Islet precursor cell (in vitro differentiated cells): ENCODE measurements at regions not wholly inside any gene's neighbourhood (a gene's known extent, or its start where the extent isn't known, plus 50 kb on each side); places are given as distances from the start of the nearest gene placed in this dataset.
"Not testable (repeated sequence)": the region's sequence is repeated elsewhere in the genome, so short reads cannot be mapped to it uniquely, and the experiment has no call there.

Experiments
- DNase-seq: peaks from one replicate; pipeline ENCODE4 v3.0.0-alpha.2; 2018

- DNase-seq, result no peak
Observed at GRCh38 chr1:165147799-165148198, 208.7 kb downstream of the LMX1A start.

- DNase-seq, result peak; percentile 87
Observed at GRCh38 chr1:165144757-165145397, 211.6 kb downstream of the LMX1A start.

GRCh38 chr1:165143437-165144065 is 213.0 kb downstream of the LMX1A start:
- no peak for DNase-seq

GRCh38 chr1:165138960-165139359 is 217.6 kb downstream of the LMX1A start:
- no peak for DNase-seq

- DNase-seq, result peak; percentile 68
Observed at GRCh38 chr1:165137551-165138316, 218.8 kb downstream of the LMX1A start.

- no peak for DNase-seq
Observed at GRCh38 chr1:165134431-165134830, 222.1 kb downstream of the LMX1A start.

GRCh38 chr1:165129568-165130164 is 226.8 kb downstream of the LMX1A start:
- DNase-seq, result peak; percentile 93

GRCh38 chr1:165124772-165125171 is 231.7 kb downstream of the LMX1A start:
- no peak for DNase-seq

- no peak for DNase-seq
Observed at GRCh38 chr1:165119086-165119485, 237.4 kb downstream of the LMX1A start.

GRCh38 chr1:165117482-165117881 is 239.0 kb downstream of the LMX1A start:
- peak; percentile 67 for DNase-seq

- DNase-seq, result peak; percentile 53
Observed at GRCh38 chr1:165116732-165117131, 239.8 kb downstream of the LMX1A start.

- no peak for DNase-seq
Observed at GRCh38 chr1:165116171-165116570, 240.3 kb downstream of the LMX1A start.

GRCh38 chr1:165114889-165115285 is 241.6 kb downstream of the LMX1A start:
- no peak for DNase-seq

- DNase-seq, result peak; percentile 59
Observed at GRCh38 chr1:165114022-165114888, 242.3 kb downstream of the LMX1A start.

GRCh38 chr1:165112260-165112659 is 244.3 kb downstream of the LMX1A start:
- DNase-seq, result no peak

GRCh38 chr1:165109013-165109412 is 247.5 kb downstream of the LMX1A start:
- peak; percentile 37 for DNase-seq

- DNase-seq, result not testable (repeated sequence)
Observed at GRCh38 chr1:165092542-165093162, 263.9 kb downstream of the LMX1A start.

GRCh38 chr1:165080253-165080896 is 276.1 kb downstream of the LMX1A start:
- DNase-seq, result no peak

GRCh38 chr1:165078391-165078790 is 278.1 kb downstream of the LMX1A start:
- DNase-seq, result no peak

- peak; percentile 72 for DNase-seq
Observed at GRCh38 chr1:165075725-165076370, 280.7 kb downstream of the LMX1A start.
